ENCODE measurements at regions not wholly inside any gene's neighbourhood (a gene's known extent, or its start where the extent isn't known, plus 50 kb on each side); places are given as distances from the start of the nearest gene placed in this dataset.

DNA sequence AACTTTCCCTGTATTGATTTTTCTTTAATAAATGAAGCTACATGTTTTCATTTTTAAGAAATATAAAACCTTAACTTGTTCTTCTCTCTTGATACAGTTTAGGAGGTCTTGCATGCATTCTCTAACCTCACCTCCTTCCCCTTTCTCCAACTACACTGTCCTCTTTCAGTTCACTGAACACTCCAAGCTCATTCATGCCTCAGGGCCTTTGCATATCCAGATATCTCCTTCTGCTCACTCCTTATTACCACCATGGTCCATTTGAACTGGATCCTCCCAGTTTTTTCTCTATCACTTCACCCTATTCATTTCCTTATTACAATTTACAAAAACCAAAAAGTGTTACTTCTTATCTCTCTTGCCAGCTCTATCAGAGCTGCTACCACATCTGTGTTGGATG lies 242.9 kb upstream of the PLEKHG7 start:
- RAD21 ChIA-PET (ENCODE audit: unreplicated experiment): interaction anchor here (0.5 to 1.7 kb wide), 12 partner anchors 10 to 429 kb away, joined by 3 to 9 read pairs (median 4); partner anchors contain the start of gene BTG1
- intact Hi-C loops (cut with micrococcal nuclease; ENCODE audit: unreplicated experiment) (loop anchor here (10.0 kb wide), 1 partner anchor 425 kb away; no protein-coding TSS in a partner anchor), in situ Hi-C loops (cut with MboI) (loop anchor here (25.0 kb wide), 1 partner anchor 102 kb away; no protein-coding TSS in a partner anchor)
- Histone ChIP-seq H3K27ac (ENCODE audit: control insufficient read depth, insufficient read depth) (no peak overlapping the region), H3K4me3 (no peak overlapping the region), H3K79me2 (ENCODE audit: control insufficient read depth, insufficient read depth, low read length) (peaks cover 16% of the 10 kb centered on the region), H3K36me3 (ENCODE audit: control insufficient read depth in 2 of 2, insufficient read depth in 2 of 2, low read length in 1 of 2) (no peaks in the 10 kb centered on the region), H3K9ac (ENCODE audit: control insufficient read depth, insufficient read depth, low read length) (no peak overlapping the region), H3K9me3 (replicated peaks; ENCODE audit: control insufficient read depth, insufficient read depth, low read length) (peaks cover 2% of the 10 kb centered on the region), H3K27me3 (replicated peaks in 1 of 2; ENCODE audit: control insufficient read depth in 2 of 2, insufficient read depth in 2 of 2, low read length in 1 of 2) (no peaks in the 10 kb centered on the region), H2AFZ (ENCODE audit: control insufficient read depth, low read depth, low read length) (no peak overlapping the region), H4K20me1 (ENCODE audit: control insufficient read depth, insufficient read depth) (no peaks in the 10 kb centered on the region), H3K4me1 (ENCODE audit: control insufficient read depth, insufficient read depth, low read length) (peaks cover 44% of the 10 kb centered on the region), H3K4me2 (ENCODE audit: control insufficient read depth, insufficient read depth) (no peak overlapping the region)
- no peak for ATAC-seq
- no peak for DNase-seq (ENCODE audit: low read depth, low spot score)
- no TSS peak for BruUV-seq (replicated peaks)
- CTCF ChIA-PET: interaction anchor here (0.9 to 3.0 kb wide), 4 partner anchors 11 to 56 kb away, joined by 3 to 11 read pairs (median 6); no protein-coding TSS in a partner anchor
- SMC1A ChIA-PET (ENCODE audit: uncharacterized antibody, unreplicated experiment): interaction anchor here (0.9 to 4.6 kb wide), 12 partner anchors 8 to 111 kb away, joined by 3 to 88 read pairs (median 5); no protein-coding TSS in a partner anchor
- TF ChIP-seq, protein P1, sequence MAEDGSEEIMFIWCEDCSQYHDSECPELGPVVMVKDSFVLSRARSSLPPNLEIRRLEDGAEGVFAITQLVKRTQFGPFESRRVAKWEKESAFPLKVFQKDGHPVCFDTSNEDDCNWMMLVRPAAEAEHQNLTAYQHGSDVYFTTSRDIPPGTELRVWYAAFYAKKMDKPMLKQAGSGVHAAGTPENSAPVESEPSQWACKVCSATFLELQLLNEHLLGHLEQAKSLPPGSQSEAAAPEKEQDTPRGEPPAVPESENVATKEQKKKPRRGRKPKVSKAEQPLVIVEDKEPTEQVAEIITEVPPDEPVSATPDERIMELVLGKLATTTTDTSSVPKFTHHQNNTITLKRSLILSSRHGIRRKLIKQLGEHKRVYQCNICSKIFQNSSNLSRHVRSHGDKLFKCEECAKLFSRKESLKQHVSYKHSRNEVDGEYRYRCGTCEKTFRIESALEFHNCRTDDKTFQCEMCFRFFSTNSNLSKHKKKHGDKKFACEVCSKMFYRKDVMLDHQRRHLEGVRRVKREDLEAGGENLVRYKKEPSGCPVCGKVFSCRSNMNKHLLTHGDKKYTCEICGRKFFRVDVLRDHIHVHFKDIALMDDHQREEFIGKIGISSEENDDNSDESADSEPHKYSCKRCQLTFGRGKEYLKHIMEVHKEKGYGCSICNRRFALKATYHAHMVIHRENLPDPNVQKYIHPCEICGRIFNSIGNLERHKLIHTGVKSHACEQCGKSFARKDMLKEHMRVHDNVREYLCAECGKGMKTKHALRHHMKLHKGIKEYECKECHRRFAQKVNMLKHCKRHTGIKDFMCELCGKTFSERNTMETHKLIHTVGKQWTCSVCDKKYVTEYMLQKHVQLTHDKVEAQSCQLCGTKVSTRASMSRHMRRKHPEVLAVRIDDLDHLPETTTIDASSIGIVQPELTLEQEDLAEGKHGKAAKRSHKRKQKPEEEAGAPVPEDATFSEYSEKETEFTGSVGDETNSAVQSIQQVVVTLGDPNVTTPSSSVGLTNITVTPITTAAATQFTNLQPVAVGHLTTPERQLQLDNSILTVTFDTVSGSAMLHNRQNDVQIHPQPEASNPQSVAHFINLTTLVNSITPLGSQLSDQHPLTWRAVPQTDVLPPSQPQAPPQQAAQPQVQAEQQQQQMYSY (CRISPR knock-in tag; IDR thresholded peaks at IDR 0.05): no peak
- TF ChIP-seq CHD4 (IDR thresholded peaks at IDR 0.05) (no peak), EP300 (IDR thresholded peaks at IDR 0.05; ENCODE audit: borderline replicate concordance in 1 of 2, control insufficient read depth in 1 of 2, low read depth in 2 of 2, low read length in 2 of 2) (no peak), ZNF274 (IDR thresholded peaks at IDR 0.05; ENCODE audit: insufficient read depth, insufficient read length) (no peak), BRCA1 (IDR thresholded peaks at IDR 0.05; ENCODE audit: low read depth, low read length) (no peak), NR2C1 (IDR thresholded peaks at IDR 0.05) (no peak), ZBED1 (IDR thresholded peaks at IDR 0.05; ENCODE audit: borderline replicate concordance) (no peak), FOXK2 (IDR thresholded peaks at IDR 0.05) (no peak), GATAD2B (conservative IDR thresholded peaks at IDR 0.05; ENCODE audit: low read depth) (no peak), IKZF2 (IDR thresholded peaks at IDR 0.05) (no peak), SREBF1 (IDR thresholded peaks at IDR 0.05; ENCODE audit: low read length) (no peak), MEF2B (IDR thresholded peaks at IDR 0.05; ENCODE audit: partially characterized antibody, poor library complexity, severe bottlenecking) (no peak), JUND (IDR thresholded peaks at IDR 0.05; ENCODE audit: low read depth, low read length) (no peak), MTA3 (IDR thresholded peaks at IDR 0.05; ENCODE audit: borderline replicate concordance, low read length) (no peak)
- TF ChIP-seq, protein P2, sequence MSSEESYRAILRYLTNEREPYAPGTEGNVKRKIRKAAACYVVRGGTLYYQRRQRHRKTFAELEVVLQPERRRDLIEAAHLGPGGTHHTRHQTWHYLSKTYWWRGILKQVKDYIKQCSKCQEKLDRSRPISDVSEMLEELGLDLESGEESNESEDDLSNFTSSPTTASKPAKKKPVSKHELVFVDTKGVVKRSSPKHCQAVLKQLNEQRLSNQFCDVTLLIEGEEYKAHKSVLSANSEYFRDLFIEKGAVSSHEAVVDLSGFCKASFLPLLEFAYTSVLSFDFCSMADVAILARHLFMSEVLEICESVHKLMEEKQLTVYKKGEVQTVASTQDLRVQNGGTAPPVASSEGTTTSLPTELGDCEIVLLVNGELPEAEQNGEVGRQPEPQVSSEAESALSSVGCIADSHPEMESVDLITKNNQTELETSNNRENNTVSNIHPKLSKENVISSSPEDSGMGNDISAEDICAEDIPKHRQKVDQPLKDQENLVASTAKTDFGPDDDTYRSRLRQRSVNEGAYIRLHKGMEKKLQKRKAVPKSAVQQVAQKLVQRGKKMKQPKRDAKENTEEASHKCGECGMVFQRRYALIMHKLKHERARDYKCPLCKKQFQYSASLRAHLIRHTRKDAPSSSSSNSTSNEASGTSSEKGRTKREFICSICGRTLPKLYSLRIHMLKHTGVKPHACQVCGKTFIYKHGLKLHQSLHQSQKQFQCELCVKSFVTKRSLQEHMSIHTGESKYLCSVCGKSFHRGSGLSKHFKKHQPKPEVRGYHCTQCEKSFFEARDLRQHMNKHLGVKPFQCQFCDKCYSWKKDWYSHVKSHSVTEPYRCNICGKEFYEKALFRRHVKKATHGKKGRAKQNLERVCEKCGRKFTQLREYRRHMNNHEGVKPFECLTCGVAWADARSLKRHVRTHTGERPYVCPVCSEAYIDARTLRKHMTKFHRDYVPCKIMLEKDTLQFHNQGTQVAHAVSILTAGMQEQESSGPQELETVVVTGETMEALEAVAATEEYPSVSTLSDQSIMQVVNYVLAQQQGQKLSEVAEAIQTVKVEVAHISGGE (CRISPR knock-in tag; IDR thresholded peaks at IDR 0.05): no peak
- POLR2A ChIA-PET: interaction anchor here (0.5 to 2.2 kb wide), 7 partner anchors 9 to 86 kb away, joined by 3 to 8 read pairs (median 4); no protein-coding TSS in a partner anchor
- no peak for FAIRE-seq

All from GM12878 (cell line).